SH-SY5Y (cell line): ENCODE measurements at regions not wholly inside any gene's neighbourhood (a gene's known extent, or its start where the extent isn't known, plus 50 kb on each side); places are given as distances from the start of the nearest gene placed in this dataset.

ENCODE experiments used
- GATA2 ChIP-seq: IDR thresholded peaks from 2 replicates; pipeline ENCODE4 v1.6.1; 2011; ENCODE audit warnings: mild to moderate bottlenecking, low read depth, low read length
- GATA3 ChIP-seq: IDR thresholded peaks from 2 replicates; pipeline ENCODE4 v1.6.1; 2011; ENCODE audit warnings: low read depth, mild to moderate bottlenecking, low read length, moderate library complexity

DNA sequence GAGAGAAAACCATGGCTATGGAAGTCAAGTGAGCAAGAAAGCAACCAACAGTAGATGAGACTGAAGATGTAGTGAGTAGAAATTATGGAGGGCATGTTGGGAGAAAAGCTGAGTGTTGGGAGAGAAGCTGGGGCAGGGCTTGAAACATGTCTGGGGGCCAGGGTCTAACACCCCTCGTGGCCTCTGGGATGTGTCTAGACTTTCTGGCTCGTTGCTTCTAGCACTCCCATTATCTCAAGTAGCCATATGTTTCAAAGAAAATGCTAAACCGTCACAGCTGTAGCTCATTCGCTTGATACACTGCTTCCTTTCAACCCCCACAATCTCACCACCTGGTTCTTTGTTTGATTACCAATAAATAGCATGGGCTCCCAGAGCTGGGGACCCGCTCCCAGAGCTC is 83.8 kb upstream of the BCHE start:
- TF ChIP-seq GATA3 (no peak), GATA2 (no peak)
